ENCODE measurements at regions not wholly inside any gene's neighbourhood (a gene's known extent, or its start where the extent isn't known, plus 50 kb on each side); places are given as distances from the start of the nearest gene placed in this dataset.

DNA sequence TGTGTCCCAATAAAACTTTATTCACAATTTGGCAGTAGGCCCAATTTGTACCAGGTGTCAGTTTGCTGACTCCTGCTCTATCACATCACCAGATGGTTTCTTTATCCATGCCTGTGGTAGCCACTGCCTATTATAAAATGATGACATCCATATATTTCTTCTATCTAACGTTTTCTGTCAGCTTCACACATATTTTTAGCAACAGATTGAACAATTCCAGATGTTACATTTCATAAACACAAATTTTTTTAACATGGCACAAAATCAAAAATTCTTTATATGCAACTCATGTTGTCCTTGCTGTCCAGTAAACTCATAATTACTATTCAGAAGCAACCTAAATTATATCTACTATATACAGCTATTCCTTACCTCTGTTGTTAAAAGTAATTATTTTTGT, 1371.6 kb downstream of the NSUN3 start:
- Histone ChIP-seq H3K4me3 (ENCODE audit: low read depth, low read length) (no peak overlapping the region), H3K36me3 (ENCODE audit: control insufficient read depth in 2 of 2, insufficient read depth in 1 of 2, low read length in 2 of 2) (no peaks in the 10 kb centered on the region), H3K4me1 (ENCODE audit: control insufficient read depth, insufficient read depth, low read length) (no peaks in the 10 kb centered on the region), H3K27ac (ENCODE audit: extremely low read depth, low read depth, low read length) (no peak overlapping the region), H3K9me3 (ENCODE audit: control insufficient read depth, insufficient read depth, low read depth, low read length) (no peaks in the 10 kb centered on the region)
- TF ChIP-seq ZNF292 (tag by site-specific recombination; IDR thresholded peaks at IDR 0.05; ENCODE audit: borderline replicate concordance, low read depth): no peak
- TF ChIP-seq, protein P1, sequence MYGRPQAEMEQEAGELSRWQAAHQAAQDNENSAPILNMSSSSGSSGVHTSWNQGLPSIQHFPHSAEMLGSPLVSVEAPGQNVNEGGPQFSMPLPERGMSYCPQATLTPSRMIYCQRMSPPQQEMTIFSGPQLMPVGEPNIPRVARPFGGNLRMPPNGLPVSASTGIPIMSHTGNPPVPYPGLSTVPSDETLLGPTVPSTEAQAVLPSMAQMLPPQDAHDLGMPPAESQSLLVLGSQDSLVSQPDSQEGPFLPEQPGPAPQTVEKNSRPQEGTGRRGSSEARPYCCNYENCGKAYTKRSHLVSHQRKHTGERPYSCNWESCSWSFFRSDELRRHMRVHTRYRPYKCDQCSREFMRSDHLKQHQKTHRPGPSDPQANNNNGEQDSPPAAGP (tag by site-specific recombination; IDR thresholded peaks at IDR 0.05): no peak
- no peak for TF ChIP-seq ZNF266 (tag by site-specific recombination; IDR thresholded peaks at IDR 0.05; ENCODE audit: low read depth)
- no peak for TF ChIP-seq ZNF623 (tag by site-specific recombination; IDR thresholded peaks at IDR 0.05)
- no peak for TF ChIP-seq ZNF274 (IDR thresholded peaks at IDR 0.05; ENCODE audit: low read length)
- TF ChIP-seq ZNF274 (tag by site-specific recombination; IDR thresholded peaks at IDR 0.05; ENCODE audit: borderline replicate concordance): no peak
- no peak for TF ChIP-seq ZNF660 (tag by site-specific recombination; IDR thresholded peaks at IDR 0.05)
- TF ChIP-seq KLF8 (tag by site-specific recombination; IDR thresholded peaks at IDR 0.05): no peak
- no peak for TF ChIP-seq ZNF658 (tag by site-specific recombination; IDR thresholded peaks at IDR 0.05)
- no peak for TF ChIP-seq GFI1B (tag by site-specific recombination; IDR thresholded peaks at IDR 0.05)
- CTCF ChIA-PET: no interaction called here
- POLR2A ChIA-PET: no interaction called here

DNA sequence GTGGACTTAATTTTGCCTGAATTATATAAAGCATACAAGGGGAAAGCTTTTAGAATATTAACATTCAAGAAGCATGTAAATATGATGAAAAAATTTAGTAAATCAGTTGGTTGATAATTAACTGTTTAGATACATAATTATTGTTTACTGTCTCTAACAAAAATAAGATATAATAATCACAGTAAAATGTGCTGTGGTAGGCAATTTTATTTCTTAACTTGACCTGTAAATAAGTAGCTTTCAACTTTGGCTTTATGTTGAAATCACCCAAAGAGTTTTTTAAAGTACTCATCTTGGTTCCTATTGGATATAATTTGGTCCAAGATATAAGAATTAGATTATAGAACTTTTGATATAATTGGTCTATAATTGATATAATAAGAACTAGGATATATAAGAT, 1374.5 kb downstream of the NSUN3 start:
- H3K36me3 ChIP-seq (ENCODE audit: control insufficient read depth in 2 of 2, insufficient read depth in 1 of 2, low read length in 2 of 2): no peaks in the 10 kb centered on the region
- H3K4me3 ChIP-seq (ENCODE audit: low read depth, low read length): no peak overlapping the region
- CTCF ChIA-PET: interaction anchor here (0.5 kb wide), 1 partner anchor 560 kb away, joined by 3 read pairs; no protein-coding TSS in a partner anchor
- TF ChIP-seq ZNF23 (tag by site-specific recombination; IDR thresholded peaks at IDR 0.05; ENCODE audit: borderline replicate concordance): no peak
- no peak for TF ChIP-seq BCL11B (tag by site-specific recombination; IDR thresholded peaks at IDR 0.05; ENCODE audit: low read depth)
- TF ChIP-seq ZNF37A (tag by site-specific recombination; IDR thresholded peaks at IDR 0.05): no peak
- no peak for TF ChIP-seq OVOL3 (tag by site-specific recombination; IDR thresholded peaks at IDR 0.05)
- TF ChIP-seq, protein P2, sequence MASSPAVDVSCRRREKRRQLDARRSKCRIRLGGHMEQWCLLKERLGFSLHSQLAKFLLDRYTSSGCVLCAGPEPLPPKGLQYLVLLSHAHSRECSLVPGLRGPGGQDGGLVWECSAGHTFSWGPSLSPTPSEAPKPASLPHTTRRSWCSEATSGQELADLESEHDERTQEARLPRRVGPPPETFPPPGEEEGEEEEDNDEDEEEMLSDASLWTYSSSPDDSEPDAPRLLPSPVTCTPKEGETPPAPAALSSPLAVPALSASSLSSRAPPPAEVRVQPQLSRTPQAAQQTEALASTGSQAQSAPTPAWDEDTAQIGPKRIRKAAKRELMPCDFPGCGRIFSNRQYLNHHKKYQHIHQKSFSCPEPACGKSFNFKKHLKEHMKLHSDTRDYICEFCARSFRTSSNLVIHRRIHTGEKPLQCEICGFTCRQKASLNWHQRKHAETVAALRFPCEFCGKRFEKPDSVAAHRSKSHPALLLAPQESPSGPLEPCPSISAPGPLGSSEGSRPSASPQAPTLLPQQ (tag by site-specific recombination; IDR thresholded peaks at IDR 0.05): no peak
- TF ChIP-seq ZNF214 (tag by site-specific recombination; IDR thresholded peaks at IDR 0.05; ENCODE audit: borderline replicate concordance): no peak
- TF ChIP-seq ZNF510 (tag by site-specific recombination; IDR thresholded peaks at IDR 0.05; ENCODE audit: insufficient replicate concordance): no peak
- TF ChIP-seq ZNF433 (tag by site-specific recombination; IDR thresholded peaks at IDR 0.05; ENCODE audit: low read depth): no peak
- no peak for TF ChIP-seq ZNF24 (tag by site-specific recombination; IDR thresholded peaks at IDR 0.05)
- TF ChIP-seq ZNF16 (tag by site-specific recombination; IDR thresholded peaks at IDR 0.05; ENCODE audit: low read depth): no peak
- no peak for TF ChIP-seq ZBTB20 (tag by site-specific recombination; IDR thresholded peaks at IDR 0.05)
- TF ChIP-seq ZNF624 (tag by site-specific recombination; IDR thresholded peaks at IDR 0.05): no peak
- TF ChIP-seq, protein P3, sequence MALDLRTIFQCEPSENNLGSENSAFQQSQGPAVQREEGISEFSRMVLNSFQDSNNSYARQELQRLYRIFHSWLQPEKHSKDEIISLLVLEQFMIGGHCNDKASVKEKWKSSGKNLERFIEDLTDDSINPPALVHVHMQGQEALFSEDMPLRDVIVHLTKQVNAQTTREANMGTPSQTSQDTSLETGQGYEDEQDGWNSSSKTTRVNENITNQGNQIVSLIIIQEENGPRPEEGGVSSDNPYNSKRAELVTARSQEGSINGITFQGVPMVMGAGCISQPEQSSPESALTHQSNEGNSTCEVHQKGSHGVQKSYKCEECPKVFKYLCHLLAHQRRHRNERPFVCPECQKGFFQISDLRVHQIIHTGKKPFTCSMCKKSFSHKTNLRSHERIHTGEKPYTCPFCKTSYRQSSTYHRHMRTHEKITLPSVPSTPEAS (tag by site-specific recombination; IDR thresholded peaks at IDR 0.05): no peak
- POLR2A ChIA-PET: no interaction called here
- H3K4me1 ChIP-seq (ENCODE audit: control insufficient read depth, insufficient read depth, low read length): no peaks in the 10 kb centered on the region
- no peak overlapping the region for H3K27ac ChIP-seq (ENCODE audit: extremely low read depth, low read depth, low read length)
- H3K9me3 ChIP-seq (ENCODE audit: control insufficient read depth, insufficient read depth, low read depth, low read length): no peaks in the 10 kb centered on the region

Measured in HEK293 (cell line).